ENCODE measurements at regions not wholly inside any gene's neighbourhood (a gene's known extent, or its start where the extent isn't known, plus 50 kb on each side); places are given as distances from the start of the nearest gene placed in this dataset.
"Not testable (repeated sequence)": the region's sequence is repeated elsewhere in the genome, so short reads cannot be mapped to it uniquely, and the experiment has no call there.

DNA sequence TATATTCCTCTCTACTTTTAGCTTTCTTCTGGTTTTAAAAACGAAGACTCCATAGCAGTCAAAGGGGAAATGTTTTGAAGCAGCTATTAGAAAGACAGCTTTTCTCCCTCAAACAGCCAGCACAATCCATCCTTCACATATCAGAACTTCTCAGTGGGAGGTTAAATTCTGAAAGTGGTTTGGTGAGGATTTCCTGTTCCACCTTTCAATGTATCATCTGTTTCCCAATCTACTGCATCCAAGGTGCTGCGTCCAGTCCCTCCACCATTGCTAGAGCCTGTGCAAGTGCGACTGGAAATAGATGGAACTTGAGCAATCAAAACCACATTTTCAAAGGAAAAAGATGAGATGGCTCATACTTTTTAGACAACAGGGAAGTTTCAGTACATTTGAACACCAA, 508.3 kb upstream of the ARID1B start:
- DNase-seq = no peak

DNA sequence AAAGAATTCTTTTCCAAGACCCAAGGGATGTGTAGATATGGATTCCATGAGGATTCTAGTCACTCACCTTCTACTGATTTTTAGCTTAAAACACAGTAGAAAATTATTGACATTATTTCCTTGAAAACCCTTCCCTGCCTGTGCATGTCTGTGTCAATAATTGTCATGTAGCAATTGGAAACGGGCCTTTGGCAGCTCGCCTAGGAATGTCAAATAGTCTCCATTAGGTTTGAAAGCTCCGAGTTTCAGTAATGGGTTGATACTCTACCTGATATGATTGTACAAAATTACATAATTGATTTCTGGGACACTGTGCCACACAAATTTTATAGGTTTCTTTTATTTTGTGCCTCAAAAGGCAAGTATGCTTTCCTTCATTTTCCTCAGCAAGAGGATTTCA, 515.2 kb upstream of the ARID1B start:
- DNase-seq = no peak

DNA sequence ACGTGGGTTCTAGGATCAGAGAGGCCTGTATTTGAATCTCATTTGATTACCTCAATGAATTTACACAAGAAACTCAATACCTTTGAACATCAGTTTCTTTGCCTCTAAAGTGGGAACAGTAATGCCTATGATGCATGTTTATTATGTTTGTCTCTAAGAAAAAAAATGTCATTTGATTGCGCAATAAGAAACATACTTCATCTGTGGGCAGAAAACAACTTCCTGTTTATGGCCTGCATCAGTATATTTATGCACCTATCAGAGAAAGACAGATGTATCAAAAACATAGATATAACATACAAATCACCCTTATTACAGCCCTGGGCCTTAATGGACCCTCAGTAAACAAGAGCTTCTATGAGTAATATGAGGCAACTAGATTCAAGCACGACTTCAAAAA, 516.4 kb upstream of the ARID1B start:
- no peak for DNase-seq

DNA sequence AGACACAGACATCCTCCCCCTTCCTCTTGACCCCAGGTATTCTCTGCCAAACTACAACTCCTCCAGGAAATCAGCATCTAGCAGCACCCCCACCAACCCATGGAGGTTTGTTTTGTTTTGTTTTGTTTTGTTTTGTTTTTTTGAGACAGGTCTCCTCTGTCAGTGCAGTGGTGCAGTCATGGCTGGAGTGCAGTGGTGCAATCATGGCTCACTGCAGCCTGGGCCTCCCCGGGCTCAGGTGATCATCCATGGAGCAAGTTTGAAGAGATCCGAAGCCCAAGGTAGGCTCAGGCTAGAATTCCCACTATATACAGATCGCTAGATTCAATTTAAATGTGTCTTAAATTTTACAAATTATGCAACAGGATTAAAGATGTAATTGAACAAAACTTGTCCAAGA, 518.2 kb upstream of the ARID1B start:
- DNase-seq = no peak

DNA sequence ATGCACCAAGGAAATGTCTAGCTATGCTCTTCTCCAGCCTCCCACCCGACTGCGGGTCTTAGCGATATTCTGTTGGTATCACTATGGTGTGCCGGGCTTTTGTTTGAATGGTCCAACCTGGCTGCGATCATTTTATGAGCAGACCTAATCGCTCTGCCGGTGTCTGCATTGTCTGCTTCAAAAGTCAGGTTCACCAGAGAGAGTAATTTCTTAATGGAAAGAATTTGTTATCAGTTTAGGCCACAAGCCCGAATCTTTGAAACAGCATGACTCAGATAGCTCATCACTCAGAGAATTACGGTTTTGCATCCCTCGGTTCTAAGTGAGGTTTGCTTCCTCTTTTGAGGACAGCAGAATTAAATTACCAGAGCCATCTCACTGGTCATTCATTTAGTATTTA, 521.0 kb upstream of the ARID1B start:
- DNase-seq = peak; percentile 65

DNA sequence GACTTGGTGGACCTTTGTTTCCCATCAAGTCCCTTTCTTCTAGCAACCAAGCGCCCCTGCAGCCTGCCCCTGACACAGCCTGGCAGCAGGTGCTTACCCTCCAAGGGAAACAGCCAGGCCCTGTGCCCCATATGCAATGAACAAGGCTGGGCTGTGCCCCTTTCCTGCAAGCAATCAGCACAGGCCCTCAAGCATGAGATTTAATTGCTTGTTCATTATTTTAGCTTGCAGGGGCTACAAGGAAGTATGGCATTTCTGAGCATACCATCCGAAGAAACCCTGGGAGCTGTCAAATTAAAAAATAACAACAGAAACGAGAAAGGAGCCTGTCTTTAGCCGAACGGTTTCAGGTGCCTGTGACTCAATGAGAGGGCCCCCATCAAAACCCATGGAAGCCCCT, 522.9 kb upstream of the ARID1B start:
- DNase-seq = no peak

DNA sequence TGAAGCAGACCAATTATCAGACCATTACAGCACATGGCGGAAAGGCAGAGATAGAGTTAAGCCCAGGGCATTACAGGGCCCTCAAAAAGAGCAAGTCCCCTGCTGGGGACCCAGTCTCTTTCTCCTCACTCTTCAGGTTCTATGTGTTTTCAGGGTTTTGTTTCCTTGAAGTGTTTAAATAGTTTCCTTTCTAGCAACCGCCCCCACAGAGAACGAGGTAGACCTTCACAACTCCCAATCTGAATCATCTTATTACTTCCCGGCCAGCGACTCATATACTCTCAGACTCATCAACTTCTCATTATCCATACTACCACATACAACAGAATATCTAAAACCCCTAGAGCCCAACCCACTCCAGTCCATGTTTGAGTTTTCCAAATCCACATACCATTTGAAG, 526.6 kb upstream of the ARID1B start:
- DNase-seq = no peak

DNA sequence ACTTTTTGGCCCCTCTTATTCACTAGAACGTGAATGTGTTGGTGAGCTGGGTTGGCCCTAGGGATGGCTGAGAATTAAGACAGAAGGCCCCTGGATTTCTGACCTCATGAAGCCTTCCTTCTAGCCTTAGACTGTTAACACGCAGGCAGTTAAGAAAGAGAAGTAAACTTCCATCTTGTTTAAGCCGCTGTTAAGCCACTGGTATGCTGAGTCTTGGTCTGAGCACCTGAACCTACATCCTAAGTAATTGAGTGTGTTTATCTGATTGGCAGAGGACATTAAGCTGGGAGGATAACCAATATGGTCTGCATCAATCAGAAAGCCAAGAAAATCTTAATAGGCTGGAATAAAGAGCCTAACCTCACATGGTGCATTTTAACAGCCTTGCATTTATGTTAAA, 535.0 kb upstream of the ARID1B start:
- DNase-seq = no peak

DNA sequence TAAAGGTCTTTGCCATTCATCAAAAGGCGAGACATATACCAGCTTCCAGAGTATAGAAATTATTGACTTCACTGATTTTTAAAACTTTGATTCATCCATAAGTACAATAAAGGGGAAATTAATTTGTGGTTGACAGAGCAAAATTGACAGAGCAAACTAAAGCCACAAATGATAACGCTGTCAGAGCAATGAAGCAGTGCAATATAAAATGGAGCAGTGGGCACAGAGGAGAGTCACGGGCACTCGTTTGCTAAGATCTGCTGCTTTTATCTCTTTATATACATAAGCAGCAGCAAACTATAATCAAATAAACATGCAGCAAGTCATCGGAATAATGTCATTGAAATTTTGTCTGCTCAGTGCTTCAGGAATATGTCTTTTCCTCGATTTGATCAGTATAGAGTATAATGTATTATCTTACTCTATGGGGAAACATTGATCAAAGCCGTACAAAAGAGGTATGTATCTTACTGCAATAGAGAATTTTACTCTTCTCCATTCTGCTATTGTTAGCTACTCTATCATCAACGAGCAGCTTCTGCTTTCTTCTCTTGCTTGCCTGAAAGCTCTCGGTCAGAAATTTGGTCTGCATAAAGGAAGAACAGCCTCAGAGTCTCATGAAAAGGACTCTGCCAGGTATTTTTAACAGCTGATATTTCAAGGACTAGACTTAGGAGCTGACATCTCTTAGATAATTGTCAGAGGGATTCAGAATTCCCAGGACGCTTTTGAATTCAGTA, 546.0 kb upstream of the ARID1B start:
- no peak for DNase-seq

DNA sequence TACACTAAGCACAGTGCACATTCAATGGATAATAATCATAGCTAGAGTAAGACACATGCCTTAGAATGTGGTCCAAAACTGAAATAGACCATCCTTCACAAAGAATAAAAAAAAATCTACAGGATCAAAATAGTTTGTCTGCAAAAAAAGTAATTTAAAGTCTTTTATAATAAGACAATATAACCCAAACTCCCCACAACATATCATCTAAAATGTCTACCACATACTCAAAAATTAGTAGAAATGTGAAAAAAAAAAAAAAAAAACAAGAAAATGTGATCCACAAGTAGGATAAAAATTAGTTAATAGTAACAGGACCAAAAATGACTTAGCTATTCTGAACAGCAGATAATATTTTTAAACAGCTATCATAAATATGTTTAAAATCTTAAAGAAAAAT, 557.2 kb upstream of the ARID1B start:
- DNase-seq = no peak

DNA sequence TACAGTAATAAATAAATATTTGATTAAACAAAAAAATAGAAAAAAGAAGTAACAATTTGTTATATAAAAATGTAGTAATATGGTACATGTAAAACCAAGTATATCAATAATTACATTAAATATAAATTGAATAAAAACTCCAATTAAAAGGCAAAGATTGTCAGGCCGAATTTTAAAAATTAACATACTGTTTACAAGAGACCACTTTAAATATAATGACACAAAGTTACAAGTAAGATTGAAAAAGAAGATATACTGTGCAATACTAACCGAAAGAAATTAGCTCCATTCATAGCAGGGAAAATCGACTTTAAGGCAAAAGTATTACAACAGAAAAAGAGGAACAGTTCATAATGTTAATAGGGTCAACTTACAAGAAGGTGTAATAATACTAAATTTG, 571.5 kb upstream of the ARID1B start:
- DNase-seq = no peak

DNA sequence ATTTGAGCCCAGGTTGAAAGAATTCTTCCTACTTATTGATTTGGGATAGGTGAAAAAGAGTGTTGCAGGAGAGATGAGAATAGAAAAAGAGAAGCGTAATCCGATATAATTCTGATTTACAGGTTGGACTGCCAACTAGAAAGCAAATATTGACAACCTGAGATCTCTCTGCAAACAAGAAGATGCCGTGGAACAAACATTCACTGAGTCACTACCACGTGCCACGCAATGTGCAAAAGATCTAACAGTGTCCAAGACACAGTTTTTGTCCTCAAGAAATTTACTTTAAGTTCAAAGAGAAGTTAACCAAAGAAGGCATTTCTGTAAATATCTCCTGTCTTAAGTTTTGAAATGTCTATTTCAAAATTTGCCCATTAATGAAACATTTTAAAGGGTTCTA, 578.0 kb upstream of the ARID1B start:
- DNase-seq = no peak

DNA sequence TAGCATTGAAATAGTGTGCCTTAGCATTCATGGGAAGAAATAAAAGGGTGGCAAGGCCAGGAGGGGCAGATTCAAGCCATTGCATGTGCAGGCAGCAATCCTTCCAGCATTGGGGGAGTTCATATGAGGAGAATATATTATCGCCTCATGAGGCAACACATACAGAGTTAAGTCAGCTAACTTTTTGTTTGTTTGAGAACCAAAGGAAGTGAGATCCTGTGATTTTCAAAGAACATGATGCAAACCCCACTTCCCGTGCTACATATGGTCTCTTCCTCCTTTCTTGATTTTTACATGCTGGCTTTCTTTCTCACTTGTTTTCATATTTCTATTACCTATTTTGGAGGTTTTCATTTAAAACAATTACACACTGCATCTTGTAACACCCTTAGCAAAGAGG, 579.7 kb upstream of the ARID1B start:
- DNase-seq = no peak

DNA sequence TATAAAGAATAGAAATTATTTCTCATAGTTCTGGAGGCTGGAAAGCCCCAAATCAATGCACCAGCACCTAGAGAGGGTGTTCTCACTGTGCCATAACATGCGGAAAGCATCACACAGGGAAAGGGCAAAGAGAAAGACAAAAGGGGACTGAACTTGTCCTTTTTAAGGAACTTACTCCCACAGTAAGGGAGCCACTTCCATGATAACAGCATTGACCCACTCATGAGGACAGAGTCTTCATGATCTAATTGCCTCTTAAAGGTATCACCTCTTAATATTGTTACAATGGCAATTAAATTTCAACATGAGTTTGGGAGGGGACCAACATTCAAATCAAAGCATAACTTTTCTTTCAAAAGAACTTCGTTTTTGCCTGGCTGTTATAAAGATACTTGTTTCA, 582.2 kb upstream of the ARID1B start:
- no peak for DNase-seq

DNA sequence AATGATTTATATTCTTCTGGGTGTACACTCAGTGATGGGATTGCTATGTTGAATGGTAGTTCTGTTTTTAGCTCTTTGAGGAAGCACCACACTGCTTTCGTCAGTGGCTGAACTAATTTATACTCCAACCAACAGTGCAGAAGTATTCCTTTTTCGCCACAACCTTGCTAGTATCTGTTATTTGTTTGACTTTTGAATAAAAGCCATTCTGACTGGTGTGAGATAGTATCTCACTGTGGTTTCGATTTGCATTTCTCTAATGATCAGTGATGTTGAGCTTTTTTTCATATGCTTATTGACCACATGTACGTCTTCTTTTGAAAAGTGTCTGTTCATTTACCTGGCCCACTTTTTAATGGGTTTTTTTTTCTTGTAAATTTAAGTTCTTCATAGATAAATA, 583.8 kb upstream of the ARID1B start:
- DNase-seq = no peak

DNA sequence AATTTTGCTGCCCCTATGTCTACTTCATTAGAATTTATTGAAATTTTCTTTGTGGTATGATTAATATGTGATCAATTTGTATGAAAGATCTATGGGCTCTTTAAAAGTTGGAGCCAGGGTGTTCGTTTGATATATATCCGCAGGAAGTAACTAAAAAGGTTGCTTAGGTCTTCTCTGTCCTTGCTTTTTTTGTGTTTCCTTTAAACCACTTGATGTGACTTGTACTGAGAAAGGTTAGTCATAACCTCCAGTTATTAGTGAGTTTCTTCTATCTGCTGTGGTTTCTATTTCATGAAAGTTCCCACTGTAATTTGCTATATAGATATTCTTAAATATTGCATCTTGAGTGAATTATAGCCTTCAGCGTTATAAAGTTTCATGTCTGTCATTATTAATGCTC, 585.3 kb upstream of the ARID1B start:
- DNase-seq = no peak

DNA sequence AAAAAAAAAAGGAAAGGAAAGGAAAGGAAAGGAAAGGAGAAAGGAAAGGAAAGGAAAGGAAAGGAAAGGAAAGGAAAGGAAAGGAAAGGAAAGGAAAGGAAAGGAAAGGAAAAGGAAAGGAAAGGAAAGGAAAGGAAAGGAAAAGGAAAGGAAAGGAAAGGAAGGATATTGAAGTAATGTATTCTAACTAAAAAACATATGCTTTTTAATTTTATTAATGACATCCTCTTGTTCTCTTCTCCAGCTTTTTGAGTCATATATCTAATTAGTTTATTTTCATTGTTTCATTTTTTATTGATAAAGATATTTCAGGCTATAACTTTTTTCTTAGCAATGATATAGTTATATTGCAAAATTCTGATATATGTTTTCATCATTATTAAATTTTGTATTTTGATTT, 585.8 kb upstream of the ARID1B start:
- not testable (repeated sequence) for DNase-seq

DNA sequence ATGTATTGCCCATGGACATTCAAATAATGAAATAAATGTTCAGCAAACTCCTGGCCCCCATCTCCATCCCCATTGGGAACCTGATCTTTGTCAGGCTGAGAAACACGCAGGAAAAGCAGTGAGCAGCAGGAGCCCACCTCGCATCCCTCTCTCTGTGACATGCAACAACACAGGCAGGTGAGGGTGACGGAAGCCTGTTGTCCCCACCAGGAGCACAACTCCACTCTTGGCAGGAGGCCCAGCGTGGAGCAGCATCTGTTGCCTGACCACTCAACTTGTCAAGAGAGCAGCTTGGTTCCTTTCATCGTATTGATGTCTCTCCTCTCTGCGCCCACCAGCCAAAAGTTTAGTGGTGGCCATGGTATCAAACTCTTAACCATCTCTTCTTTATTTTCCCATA, 586.9 kb upstream of the ARID1B start:
- DNase-seq = no peak

DNA sequence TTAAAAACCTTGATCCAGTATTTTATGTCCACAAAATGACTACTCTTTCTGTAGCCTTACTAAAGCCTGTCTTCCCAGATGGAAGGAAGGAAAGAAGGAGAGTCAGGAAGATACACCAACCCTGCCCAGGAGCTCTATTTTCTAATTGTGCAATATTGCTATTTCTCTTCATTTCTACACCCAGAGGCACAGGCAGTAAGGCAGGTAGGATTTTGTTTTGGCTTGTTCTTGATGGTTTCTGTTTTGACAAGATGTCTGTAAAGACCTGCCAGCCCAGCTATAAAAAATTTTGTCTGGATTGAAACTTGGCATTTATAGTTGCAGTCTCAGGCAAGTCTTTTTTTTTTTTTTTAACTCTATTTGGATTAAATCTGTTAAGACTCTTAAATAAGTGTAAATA, 587.5 kb upstream of the ARID1B start:
- no peak for DNase-seq

DNA sequence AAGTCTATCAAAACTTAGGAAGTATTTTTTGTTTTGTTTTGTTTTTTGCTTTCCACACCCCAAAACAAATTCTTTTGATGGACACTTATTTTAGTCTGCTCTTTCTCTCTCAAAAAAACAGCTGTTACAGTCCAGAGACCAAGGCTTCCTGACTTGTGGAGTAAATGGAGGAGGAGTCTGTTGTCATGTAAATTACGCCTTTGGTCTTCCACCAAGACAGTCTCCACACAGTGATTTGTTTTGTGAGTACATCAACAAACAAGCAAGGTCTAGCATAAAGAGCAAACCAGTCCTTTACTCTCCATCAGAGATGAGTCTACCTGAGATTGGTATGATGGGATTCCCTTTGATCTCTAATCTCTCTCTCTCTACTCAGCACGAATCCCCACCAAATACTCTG, 588.0 kb upstream of the ARID1B start:
- DNase-seq = no peak

DNA sequence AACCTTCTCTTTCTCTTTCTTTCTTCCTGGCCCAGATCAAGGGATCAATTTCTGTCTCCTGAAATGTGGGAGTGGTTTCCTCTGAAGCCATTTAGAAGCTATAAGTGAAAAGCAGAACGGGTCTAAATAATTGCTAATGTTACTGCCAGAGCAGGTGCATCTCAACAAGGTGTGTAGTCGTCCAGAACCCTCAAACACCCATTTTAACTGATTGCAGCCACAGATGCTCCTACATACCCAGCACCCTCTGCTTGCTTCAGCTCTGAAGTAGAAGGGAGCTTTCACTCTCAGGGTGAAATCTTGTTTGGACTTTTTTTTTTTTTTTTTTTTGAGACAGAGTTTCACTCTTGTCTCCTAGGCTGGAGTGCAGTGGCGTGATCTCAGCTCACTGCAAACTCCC, 592.1 kb upstream of the ARID1B start:
- no peak for DNase-seq

DNA sequence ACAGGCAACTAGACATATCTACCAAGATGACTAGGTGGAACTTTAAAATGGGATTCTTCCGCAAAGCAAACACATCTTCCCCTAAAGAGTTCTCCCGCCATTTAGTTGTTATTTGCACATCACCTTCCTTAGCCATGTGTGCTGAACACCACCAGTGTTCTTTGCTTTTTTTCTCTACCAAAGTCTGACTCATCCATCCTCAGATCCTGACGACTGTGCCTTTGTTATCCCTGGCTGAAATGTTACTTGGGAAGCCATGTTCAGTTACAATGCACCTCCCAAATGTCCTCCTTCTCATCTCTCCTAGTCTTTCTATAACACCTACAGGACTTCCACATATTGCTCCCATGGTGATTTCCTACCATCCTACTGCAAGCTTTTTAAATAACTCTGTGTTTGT, 593.5 kb upstream of the ARID1B start:
- DNase-seq = no peak

DNA sequence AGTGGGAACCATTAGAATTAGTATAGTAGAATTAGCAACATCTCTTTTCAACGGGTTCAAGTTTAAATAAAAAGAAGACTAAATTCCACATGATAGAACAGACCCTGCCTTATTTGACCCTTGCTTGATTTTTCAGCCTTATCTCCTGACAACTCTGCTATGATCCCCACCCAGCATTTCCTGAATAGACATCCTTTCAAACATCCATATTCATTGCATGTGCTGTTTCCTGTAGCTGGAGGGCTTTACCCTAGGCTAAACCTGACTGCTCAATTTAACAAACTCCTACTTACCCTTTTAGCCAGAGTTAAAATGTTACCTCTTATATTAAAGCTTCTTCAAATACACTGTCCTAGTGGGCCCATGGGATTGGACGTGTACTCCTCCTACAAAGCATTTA, 594.8 kb upstream of the ARID1B start:
- no peak for DNase-seq

DNA sequence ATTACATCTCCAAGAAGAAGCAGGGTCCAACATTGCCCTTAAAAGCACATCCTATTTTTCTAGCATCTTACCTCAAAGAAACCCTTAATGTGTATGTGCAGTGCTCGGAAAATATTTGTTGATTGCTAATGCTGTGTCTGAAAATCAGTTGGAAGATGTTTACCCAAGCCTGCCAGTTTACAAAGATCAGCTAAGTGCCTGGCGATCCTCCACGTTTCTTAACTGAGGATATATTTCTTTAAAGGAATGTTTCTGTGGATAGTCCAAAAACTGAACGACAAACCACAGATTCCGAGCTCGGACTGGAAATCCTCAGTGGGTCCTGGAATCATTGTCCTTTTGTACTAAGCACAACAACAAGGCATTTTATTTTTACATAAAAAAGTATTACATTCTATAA, 595.7 kb upstream of the ARID1B start:
- DNase-seq = no peak

DNA sequence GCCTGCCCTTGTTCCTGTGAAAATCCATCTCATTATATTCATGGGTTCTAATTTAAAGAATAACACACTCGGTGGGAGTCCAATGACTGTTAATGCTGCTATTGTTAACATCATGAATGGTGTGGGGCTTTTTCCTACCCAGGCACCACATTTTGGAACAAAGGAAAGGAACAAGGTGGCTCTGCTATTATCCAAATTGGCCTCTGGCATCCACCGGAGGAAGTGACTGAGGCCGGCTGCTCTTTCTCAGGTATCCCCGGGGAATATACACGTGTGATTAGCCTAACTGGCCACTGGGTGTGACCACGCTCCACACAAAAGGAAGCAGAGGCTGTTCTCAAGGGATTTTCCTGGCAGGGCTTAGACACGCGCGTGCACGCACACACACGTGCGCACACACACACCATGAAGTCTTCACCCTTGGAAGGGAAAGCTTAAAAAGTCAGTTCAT, 601.2 kb upstream of the ARID1B start:
- no peak for DNase-seq

DNA sequence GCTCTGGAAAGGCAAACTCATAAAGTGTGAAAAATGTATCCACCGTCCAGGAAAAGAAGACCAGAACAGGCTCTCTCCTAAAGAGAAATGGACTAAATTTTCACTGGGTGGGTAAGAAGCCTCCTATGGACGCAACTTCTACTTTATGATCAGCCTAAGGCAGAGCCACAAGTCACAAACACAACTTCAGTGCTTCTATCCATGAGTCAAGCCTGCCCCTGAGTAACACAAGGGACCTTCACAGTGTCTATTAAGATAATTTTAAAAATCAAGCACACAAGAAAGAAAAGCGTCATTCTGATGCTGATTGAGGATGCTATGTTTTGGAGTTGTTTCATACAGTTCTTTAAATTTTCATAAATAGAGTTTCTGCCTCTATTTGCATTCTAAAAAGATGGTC, 601.7 kb upstream of the ARID1B start:
- DNase-seq = no peak

Data from activated CD8-positive, alpha-beta memory T cell treated with anti-CD3 and anti-CD28 coated beads for 24 hours (primary cell).